ENCODE measurements at regions not wholly inside any gene's neighbourhood (a gene's known extent, or its start where the extent isn't known, plus 50 kb on each side); places are given as distances from the start of the nearest gene placed in this dataset.

DNA sequence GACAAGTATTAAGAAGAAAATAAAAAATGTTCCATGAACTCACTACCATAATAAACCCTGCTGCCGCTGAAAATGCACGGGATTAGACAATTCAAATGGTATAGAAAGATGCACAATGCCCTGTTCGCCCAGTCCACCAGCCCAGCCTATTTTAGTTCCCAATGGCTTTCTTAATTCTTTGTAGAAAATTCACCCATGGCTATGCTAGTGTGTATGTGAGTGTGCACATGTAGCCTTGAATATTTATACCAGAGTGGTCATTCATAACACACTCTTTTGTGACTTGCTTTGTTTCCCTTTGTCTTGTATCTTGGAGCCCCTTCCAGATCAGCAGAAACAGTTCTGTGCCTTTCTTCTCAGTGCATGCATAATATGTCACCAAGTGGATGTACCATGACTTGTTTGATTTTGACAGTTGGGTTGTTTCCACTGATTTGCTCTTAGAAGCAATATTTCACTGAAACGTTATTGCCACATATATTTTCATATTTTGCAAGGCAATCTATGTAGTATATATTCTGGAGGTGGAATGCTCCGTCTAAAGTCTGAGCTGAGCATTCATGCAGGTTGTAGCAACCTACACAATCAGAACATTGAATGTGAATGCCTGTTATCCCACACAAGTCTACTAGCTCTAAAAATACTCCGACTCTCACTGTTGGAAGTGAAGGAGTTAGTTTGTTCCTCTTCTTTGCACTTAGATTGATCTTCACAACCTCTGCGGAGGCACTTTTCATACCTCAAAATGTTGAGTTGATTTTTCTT is 383.0 kb upstream of the EEF2KMT start:
- DNase-seq (ENCODE audit: low read depth, low spot score) = no peak
- ChIA-PET CTCF (no interaction called here), POLR2A (no interaction called here)
- H3K27me3 ChIP-seq (ENCODE audit: control insufficient read depth, insufficient read depth, low read length) = no peaks in the 10 kb centered on the region
- TF ChIP-seq, protein P1, sequence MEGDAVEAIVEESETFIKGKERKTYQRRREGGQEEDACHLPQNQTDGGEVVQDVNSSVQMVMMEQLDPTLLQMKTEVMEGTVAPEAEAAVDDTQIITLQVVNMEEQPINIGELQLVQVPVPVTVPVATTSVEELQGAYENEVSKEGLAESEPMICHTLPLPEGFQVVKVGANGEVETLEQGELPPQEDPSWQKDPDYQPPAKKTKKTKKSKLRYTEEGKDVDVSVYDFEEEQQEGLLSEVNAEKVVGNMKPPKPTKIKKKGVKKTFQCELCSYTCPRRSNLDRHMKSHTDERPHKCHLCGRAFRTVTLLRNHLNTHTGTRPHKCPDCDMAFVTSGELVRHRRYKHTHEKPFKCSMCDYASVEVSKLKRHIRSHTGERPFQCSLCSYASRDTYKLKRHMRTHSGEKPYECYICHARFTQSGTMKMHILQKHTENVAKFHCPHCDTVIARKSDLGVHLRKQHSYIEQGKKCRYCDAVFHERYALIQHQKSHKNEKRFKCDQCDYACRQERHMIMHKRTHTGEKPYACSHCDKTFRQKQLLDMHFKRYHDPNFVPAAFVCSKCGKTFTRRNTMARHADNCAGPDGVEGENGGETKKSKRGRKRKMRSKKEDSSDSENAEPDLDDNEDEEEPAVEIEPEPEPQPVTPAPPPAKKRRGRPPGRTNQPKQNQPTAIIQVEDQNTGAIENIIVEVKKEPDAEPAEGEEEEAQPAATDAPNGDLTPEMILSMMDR (IDR thresholded peaks at IDR 0.05; ENCODE audit: low read depth, low read length) = no peak
- no peak overlapping the region for H3K27ac ChIP-seq (ENCODE audit: low read depth, low read length)
- peaks cover 54% of the 10 kb centered on the region for H3K9me3 ChIP-seq (ENCODE audit: control insufficient read depth, insufficient read depth, low read length)
- no peak overlapping the region for H3K4me3 ChIP-seq (ENCODE audit: low read depth, low read length)

GRCh38 chr16:5479926-5480325 is 382.3 kb upstream of the EEF2KMT start:
- POLR2A ChIA-PET = no interaction called here
- H3K9me3 ChIP-seq (ENCODE audit: control insufficient read depth, insufficient read depth, low read length) = peaks cover 52% of the 10 kb centered on the region
- TF ChIP-seq, protein P1 (IDR thresholded peaks at IDR 0.05; ENCODE audit: low read depth, low read length) = no peak
- H3K27ac ChIP-seq (ENCODE audit: low read depth, low read length) = no peak overlapping the region
- CTCF ChIA-PET = no interaction called here
- no peaks in the 10 kb centered on the region for H3K27me3 ChIP-seq (ENCODE audit: control insufficient read depth, insufficient read depth, low read length)
- no peak for DNase-seq (ENCODE audit: low read depth, low spot score)
- no peak overlapping the region for H3K4me3 ChIP-seq (ENCODE audit: low read depth, low read length)

- no peak overlapping the region for H3K4me3 ChIP-seq (ENCODE audit: low read depth, low read length)
- H3K9me3 ChIP-seq (ENCODE audit: control insufficient read depth, insufficient read depth, low read length) = peaks cover 39% of the 10 kb centered on the region
- POLR2A ChIA-PET = no interaction called here
- H3K27ac ChIP-seq (ENCODE audit: low read depth, low read length) = no peak overlapping the region
- DNase-seq (ENCODE audit: low read depth, low spot score) = no peak
- H3K27me3 ChIP-seq (ENCODE audit: control insufficient read depth, insufficient read depth, low read length) = no peaks in the 10 kb centered on the region
- CTCF ChIA-PET = no interaction called here
- TF ChIP-seq, protein P1 (IDR thresholded peaks at IDR 0.05; ENCODE audit: low read depth, low read length) = no peak
Measured at GRCh38 chr16:5478036-5478435, 380.4 kb upstream of the EEF2KMT start.

- ChIA-PET CTCF (no interaction called here), POLR2A (no interaction called here)
- no peaks in the 10 kb centered on the region for H3K27me3 ChIP-seq (ENCODE audit: control insufficient read depth, insufficient read depth, low read length)
- no peak overlapping the region for H3K27ac ChIP-seq (ENCODE audit: low read depth, low read length)
- TF ChIP-seq, protein P1 (IDR thresholded peaks at IDR 0.05; ENCODE audit: low read depth, low read length) = no peak
- no peak for DNase-seq (ENCODE audit: low read depth, low spot score)
- no peak overlapping the region for H3K4me3 ChIP-seq (ENCODE audit: low read depth, low read length)
- peaks cover 42% of the 10 kb centered on the region for H3K9me3 ChIP-seq (ENCODE audit: control insufficient read depth, insufficient read depth, low read length)
Measured at GRCh38 chr16:5477251-5477650, 379.7 kb upstream of the EEF2KMT start.

- ChIA-PET POLR2A (no interaction called here), CTCF (no interaction called here)
- TF ChIP-seq, protein P1 (IDR thresholded peaks at IDR 0.05; ENCODE audit: low read depth, low read length) = no peak
- H3K27ac ChIP-seq (ENCODE audit: low read depth, low read length) = no peak overlapping the region
- no peak overlapping the region for H3K4me3 ChIP-seq (ENCODE audit: low read depth, low read length)
- DNase-seq (ENCODE audit: low read depth, low spot score) = no peak
- no peaks in the 10 kb centered on the region for H3K27me3 ChIP-seq (ENCODE audit: control insufficient read depth, insufficient read depth, low read length)
- H3K9me3 ChIP-seq (ENCODE audit: control insufficient read depth, insufficient read depth, low read length) = peaks cover 48% of the 10 kb centered on the region
Measured at GRCh38 chr16:5472552-5472951, 375.0 kb upstream of the EEF2KMT start.
